Smooth muscle cell (in vitro differentiated cells): ENCODE measurements at regions not wholly inside any gene's neighbourhood (a gene's known extent, or its start where the extent isn't known, plus 50 kb on each side); places are given as distances from the start of the nearest gene placed in this dataset.

Experiments
- DNase-seq: peaks from one replicate; lab custom pipeline; 2025; ENCODE audit not compliant: unreplicated experiment; lab: John Stamatoyannopoulos, UW
- H2AFZ ChIP-seq: fragments of 200-600 bp; sonication (generic); 2 replicates; pipeline ENCODE4 v1.6.0; 2016; ENCODE audit warnings: antibody characterized with exemption, low read depth, mild to moderate bottlenecking
- H3F3A ChIP-seq: fragments of 200-600 bp; sonication (generic); 2 replicates; pipeline ENCODE4 v1.6.0; 2017; ENCODE audit warnings: antibody characterized with exemption, low read depth
- H3K27ac ChIP-seq: fragments of 200-600 bp; sonication (generic); 2 replicates; pipeline ENCODE4 v1.5.1; 2016; ENCODE audit warnings: low read depth, mild to moderate bottlenecking
- H3K27me3 ChIP-seq: fragments of 200-600 bp; sonication (generic); 2 replicates; pipeline ENCODE4 v1.6.1; 2016; ENCODE audit warnings: low read depth, mild to moderate bottlenecking
- H3K36me3 ChIP-seq: fragments of 200-600 bp; sonication (generic); 2 replicates; pipeline ENCODE4 v1.5.1; 2016; ENCODE audit warnings: low read depth
- H3K4me1 ChIP-seq: fragments of 200-600 bp; sonication (generic); 2 replicates; pipeline ENCODE4 v1.5.1; 2016; ENCODE audit warnings: low read depth
- H3K4me2 ChIP-seq: fragments of 200-600 bp; sonication (generic); 2 replicates; pipeline ENCODE4 v1.6.0; 2016; ENCODE audit warnings: mild to moderate bottlenecking
- H3K4me3 ChIP-seq: fragments of 200-600 bp; sonication (generic); 2 replicates; pipeline ENCODE4 v1.5.1; 2016; ENCODE audit warnings: mild to moderate bottlenecking
- H3K79me2 ChIP-seq: fragments of 200-600 bp; sonication (generic); 2 replicates; pipeline ENCODE4 v1.6.0; 2016; ENCODE audit warnings: low read depth, mild to moderate bottlenecking
- H3K9ac ChIP-seq: fragments of 200-600 bp; sonication (generic); 2 replicates; pipeline ENCODE4 v1.6.0; 2016; ENCODE audit warnings: low read depth
- H3K9me3 ChIP-seq: fragments of 200-600 bp; sonication (generic); replicated peaks from 2 replicates; pipeline ENCODE4 v1.5.1; 2016; ENCODE audit warnings: low read depth
- H4K20me1 ChIP-seq: fragments of 200-600 bp; sonication (generic); 2 replicates; pipeline ENCODE4 v1.6.0; 2016; ENCODE audit warnings: low read depth
- CTCF ChIP-seq: fragments of 200-600 bp; sonication (generic); IDR thresholded peaks from 2 replicates; pipeline ENCODE4 v1.5.1; 2017; ENCODE audit warnings: borderline replicate concordance, mild to moderate bottlenecking, antibody characterized with exemption; ENCODE audit not compliant: insufficient read depth, poor library complexity, severe bottlenecking
- WGBS: methylation state at CpG from one replicate; pipeline ENCODE4 v1.1.7; 2016; ENCODE audit warnings: low lambda C conversion rate; 5-methylcytosine and 5-hydroxymethylcytosine counted together

- 92% methylated on average over 5 of the region's 5 CpGs for WGBS
- Histone ChIP-seq H2AFZ (no peak overlapping the region), H3K9me3 (no peaks in the 10 kb centered on the region), H3K27me3 (no peaks in the 10 kb centered on the region), H3K4me2 (no peak overlapping the region), H3K4me3 (no peak overlapping the region), H3K36me3 (no peaks in the 10 kb centered on the region), H3K9ac (no peak overlapping the region), H3K79me2 (no peaks in the 10 kb centered on the region), H3K27ac (no peak overlapping the region), H3F3A (no peaks in the 10 kb centered on the region), H3K4me1 (no peaks in the 10 kb centered on the region), H4K20me1 (no peaks in the 10 kb centered on the region)
- DNase-seq = no peak
- no peak for TF ChIP-seq CTCF
These were observed 649.1 kb upstream of the SLC10A2 start for GRCh38 chr13:103715335-103715734.

- no peaks in the 10 kb centered on the region for H3K79me2 ChIP-seq
- no peak for TF ChIP-seq CTCF
- no peaks in the 10 kb centered on the region for H4K20me1 ChIP-seq
- H3K4me3 ChIP-seq = no peak overlapping the region
- H3F3A ChIP-seq = no peaks in the 10 kb centered on the region
- no peak overlapping the region for H3K9ac ChIP-seq
- H3K27me3 ChIP-seq = no peaks in the 10 kb centered on the region
- 96% methylated on average over 1 of the region's 1 CpG for WGBS
- H3K36me3 ChIP-seq = no peaks in the 10 kb centered on the region
- no peak for DNase-seq
- no peak overlapping the region for H3K4me2 ChIP-seq
- no peak overlapping the region for H2AFZ ChIP-seq
- no peaks in the 10 kb centered on the region for H3K9me3 ChIP-seq
- H3K27ac ChIP-seq = no peak overlapping the region
- no peaks in the 10 kb centered on the region for H3K4me1 ChIP-seq
These were observed 637.0 kb upstream of the SLC10A2 start for GRCh38 chr13:103703246-103703645.

- Histone ChIP-seq H3K79me2 (no peaks in the 10 kb centered on the region), H3K36me3 (no peaks in the 10 kb centered on the region), H3K4me2 (no peak overlapping the region), H3K9me3 (no peaks in the 10 kb centered on the region), H3K4me3 (no peak overlapping the region), H3K4me1 (no peaks in the 10 kb centered on the region), H3F3A (no peaks in the 10 kb centered on the region), H3K9ac (no peak overlapping the region), H4K20me1 (no peaks in the 10 kb centered on the region), H3K27ac (no peak overlapping the region), H2AFZ (no peak overlapping the region), H3K27me3 (no peaks in the 10 kb centered on the region)
- no peak for TF ChIP-seq CTCF
- DNase-seq = no peak
- WGBS = 77% methylated on average over 5 of the region's 5 CpGs
These were observed 631.8 kb upstream of the SLC10A2 start for GRCh38 chr13:103698000-103698399.

- Histone ChIP-seq H2AFZ (no peak overlapping the region), H4K20me1 (no peaks in the 10 kb centered on the region), H3K4me1 (peaks cover 4% of the 10 kb centered on the region), H3K4me2 (no peak overlapping the region), H3K9me3 (no peaks in the 10 kb centered on the region), H3F3A (no peaks in the 10 kb centered on the region), H3K36me3 (no peaks in the 10 kb centered on the region), H3K4me3 (no peak overlapping the region), H3K79me2 (no peaks in the 10 kb centered on the region), H3K27me3 (no peaks in the 10 kb centered on the region), H3K27ac (no peak overlapping the region), H3K9ac (no peak overlapping the region)
- TF ChIP-seq CTCF = no peak
- WGBS = 95% methylated on average over 2 of the region's 2 CpGs
- DNase-seq = no peak
These were observed 629.1 kb upstream of the SLC10A2 start for GRCh38 chr13:103695320-103695719.
